CD14-positive monocyte (primary cell): ENCODE measurements at regions not wholly inside any gene's neighbourhood (a gene's known extent, or its start where the extent isn't known, plus 50 kb on each side); places are given as distances from the start of the nearest gene placed in this dataset.

Experiments
- DNase-seq, 3 donors: peaks; one replicate each; pipeline ENCODE4 v3.0.0-alpha.2; 2011 to 2022
- H2AFZ ChIP-seq: 2 replicates; pipeline ENCODE4 v1.6.0; 2012; ENCODE audit warnings: mild to moderate bottlenecking, low read depth, low read length, inconsistent platforms; ENCODE audit not compliant: insufficient read depth, poor library complexity, severe bottlenecking
- H3K27ac ChIP-seq, 2 donors: 1 replicate in 1 of 2; 2 replicates in 1 of 2; pipeline ENCODE4 v1.5.1; 2012 to 2013; ENCODE audit warnings: low read length in 2 of 2, control low read depth in 1 of 2, inconsistent platforms in 1 of 2, low read depth in 1 of 2, mild to moderate bottlenecking in 1 of 2
- H3K27me3 ChIP-seq, 2 donors: one replicate each; pipeline versions ENCODE4 v1.6.0 to v1.6.1; 2011 to 2013; ENCODE audit warnings: low read length in 2 of 2; ENCODE audit not compliant: control insufficient read depth in 2 of 2, insufficient read depth in 2 of 2
- H3K36me3 ChIP-seq, 2 donors: replicated peaks in 1 of 2; 1 replicate in 1 of 2; 2 replicates in 1 of 2; pipeline versions ENCODE4 v1.5.1 to v1.6.1; 2012 to 2013; ENCODE audit warnings: low read length in 2 of 2, control low read depth in 1 of 2, inconsistent platforms in 1 of 2, mild to moderate bottlenecking in 1 of 2; ENCODE audit not compliant: insufficient read depth in 2 of 2, control insufficient read depth in 1 of 2
- H3K4me1 ChIP-seq, 2 donors: 1 replicate in 1 of 2; 2 replicates in 1 of 2; pipeline versions ENCODE4 v1.5.1 to v1.6.1; 2012 to 2013; ENCODE audit warnings: low read length in 2 of 2, control low read depth in 1 of 2, inconsistent platforms in 1 of 2, mild to moderate bottlenecking in 1 of 2, moderate library complexity in 1 of 2; ENCODE audit not compliant: insufficient read depth in 2 of 2, control insufficient read depth in 1 of 2
- H3K4me2 ChIP-seq: replicated peaks from 2 replicates; pipeline ENCODE3; 2012; ENCODE audit warnings: low read length, moderate library complexity, mild to moderate bottlenecking; ENCODE audit not compliant: poor library complexity, severe bottlenecking; ENCODE audit errors: extremely low read depth
- H3K4me3 ChIP-seq, 3 experiments: fragments of 200-600 bp in 1 of 3; sonication (generic) in 1 of 3; replicated peaks in 1 of 3; 1 replicate in 2 of 3; 2 replicates in 1 of 3; pipeline ENCODE4 v1.5.1; 2011 to 2013; ENCODE audit warnings: low read length in 3 of 3, mild to moderate bottlenecking in 3 of 3, control low read depth in 2 of 3, low read depth in 2 of 3, inconsistent platforms in 1 of 3, moderate library complexity in 1 of 3
- H3K79me2 ChIP-seq: 2 replicates; pipeline ENCODE4 v1.6.0; 2012; ENCODE audit warnings: mild to moderate bottlenecking, control low read depth, inconsistent platforms, low read length, moderate library complexity; ENCODE audit not compliant: insufficient read depth
- H3K9ac ChIP-seq: 2 replicates; pipeline ENCODE4 v1.6.0; 2017; ENCODE audit warnings: low read length, mild to moderate bottlenecking; ENCODE audit not compliant: insufficient read depth, poor library complexity, severe bottlenecking
- H3K9me3 ChIP-seq, 2 donors: replicated peaks in 1 of 2; 1 replicate in 1 of 2; 2 replicates in 1 of 2; pipeline versions ENCODE4 v1.5.1 to v1.6.1; 2012 to 2013; ENCODE audit warnings: low read length in 2 of 2, control low read depth in 1 of 2; ENCODE audit not compliant: control insufficient read depth in 1 of 2, insufficient read depth in 1 of 2
- H4K20me1 ChIP-seq: 2 replicates; pipeline ENCODE4 v1.6.0; 2012; ENCODE audit warnings: mild to moderate bottlenecking, low read length, control low read depth, moderate library complexity; ENCODE audit not compliant: insufficient read depth
- H3K27ac Mint-ChIP-seq, 7 donors: one replicate each; pipeline ENCODE4 v1.8.0; 2020; ENCODE audit warnings: mild to moderate bottlenecking in 7 of 7, mixed read lengths in 7 of 7, moderate library complexity in 6 of 7, inconsistent platforms in 2 of 7
- H3K27me3 Mint-ChIP-seq, 3 donors: one replicate each; pipeline ENCODE4 v1.8.0; 2021 to 2022; ENCODE audit warnings: low read depth in 3 of 3, mild to moderate bottlenecking in 3 of 3, mixed read lengths in 3 of 3, moderate library complexity in 3 of 3, inconsistent platforms in 1 of 3
- H3K36me3 Mint-ChIP-seq, 2 donors: one replicate each; pipeline ENCODE4 v1.8.0; 2020; ENCODE audit warnings: mixed read lengths in 2 of 2, inconsistent platforms in 1 of 2, mild to moderate bottlenecking in 1 of 2
- H3K4me1 Mint-ChIP-seq: one replicate; pipeline ENCODE4 v1.8.0; 2020; ENCODE audit warnings: mild to moderate bottlenecking, mixed read lengths
- H3K4me3 Mint-ChIP-seq, 2 donors: one replicate each; pipeline ENCODE4 v1.8.0; 2020; ENCODE audit warnings: mild to moderate bottlenecking in 2 of 2, mixed read lengths in 2 of 2, moderate library complexity in 1 of 2
- H3K9me3 Mint-ChIP-seq, 7 donors: one replicate each; pipeline ENCODE4 v1.8.0; 2020 to 2022; ENCODE audit warnings: mixed read lengths in 7 of 7, mild to moderate bottlenecking in 6 of 7, moderate library complexity in 6 of 7, inconsistent platforms in 2 of 7
- CTCF ChIP-seq: fragments of 200-600 bp; IDR thresholded peaks from one replicate; pipeline ENCODE4 v1.8.0; 2022; ENCODE audit warnings: antibody characterized with exemption, mild to moderate bottlenecking
- WGBS: methylation state at CpG from one replicate; pipeline ENCODE4 v1.1.5; 2013; ENCODE audit warnings: missing lambda C conversion rate; ENCODE audit not compliant: insufficient coverage; 5-methylcytosine and 5-hydroxymethylcytosine counted together
- intact Hi-C, 2 donors: fragments of 100-400 bp; cut with micrococcal nuclease; formaldehyde crosslinking; loops; one replicate each; pipeline versions ENCODE4 v1.15.0 to v1.15.1; 2023

- WGBS = 80% methylated on average over 2 of the region's 6 CpGs
- Histone ChIP-seq H3K36me3 (no peaks in the 10 kb centered on the region), H3K4me3 (no peak overlapping the region), H3K79me2 (no peaks in the 10 kb centered on the region), H3K9me3 (peaks cover 15 to 35% of the 10 kb centered on the region in 2 donors), H3K27me3 (no peaks in the 10 kb centered on the region), H3K4me2 (no peak overlapping the region), H4K20me1 (no peaks in the 10 kb centered on the region), H2AFZ (no peak overlapping the region), H3K9ac (no peak overlapping the region), H3K4me1 (no peaks in the 10 kb centered on the region), H3K27ac (no peak overlapping the region)
- no peak overlapping the region for H3K4me3 Mint-ChIP-seq
- H3K27me3 Mint-ChIP-seq = peaks cover 0 to 11% (median 2%) of the 10 kb centered on the region in 3 donors
- H3K4me1 Mint-ChIP-seq = no peaks in the 10 kb centered on the region
- no peak for DNase-seq
- peak overlapping the region in 1 of 7 donors; percentile 65 for H3K27ac Mint-ChIP-seq
- no peak for TF ChIP-seq CTCF
- H3K36me3 Mint-ChIP-seq = no peaks in the 10 kb centered on the region
- H3K9me3 Mint-ChIP-seq = peaks cover 18 to 44% (median 32%) of the 10 kb centered on the region in 7 donors
- intact Hi-C loops = no loop called here
Measured at GRCh38 chr10:121002586-121003205, 151.5 kb downstream of the WDR11 start.

GRCh38 chr10:121005948-121006587 lies 154.9 kb downstream of the WDR11 start:
- Mint-ChIP-seq H3K4me1 (no peaks in the 10 kb centered on the region), H3K9me3 (peaks cover 15 to 46% (median 34%) of the 10 kb centered on the region in 7 donors), H3K4me3 (no peak overlapping the region), H3K27me3 (peaks cover 0 to 5% (median 2%) of the 10 kb centered on the region in 3 donors), H3K27ac (no peak overlapping the region), H3K36me3 (no peaks in the 10 kb centered on the region)
- H2AFZ ChIP-seq = no peak overlapping the region
- H3K9ac ChIP-seq = no peak overlapping the region
- no peak for DNase-seq
- intact Hi-C loops = no loop called here
- TF ChIP-seq CTCF = no peak
- H3K27ac ChIP-seq = no peak overlapping the region
- peaks cover 21 to 42% of the 10 kb centered on the region in 2 donors for H3K9me3 ChIP-seq
- H4K20me1 ChIP-seq = no peaks in the 10 kb centered on the region
- WGBS = no CpG with 5 or more reads among the region's 5 CpGs
- H3K4me3 ChIP-seq = no peak overlapping the region
- H3K36me3 ChIP-seq = no peaks in the 10 kb centered on the region
- no peaks in the 10 kb centered on the region for H3K4me1 ChIP-seq
- no peak overlapping the region for H3K4me2 ChIP-seq
- no peaks in the 10 kb centered on the region for H3K79me2 ChIP-seq
- H3K27me3 ChIP-seq = no peaks in the 10 kb centered on the region
